Gastrocnemius medialis (tissue), 4 donors: ENCODE measurements at regions not wholly inside any gene's neighbourhood (a gene's known extent, or its start where the extent isn't known, plus 50 kb on each side); places are given as distances from the start of the nearest gene placed in this dataset.

Experiments used
- ATAC-seq, 2 donors: fragments of 150-250 bp; one replicate each; pipeline ENCODE4 v1.9.1; 2016
- DNase-seq, 2 donors: peaks; one replicate each; pipeline ENCODE4 v3.0.0-alpha.2; 2019
- H3K27ac ChIP-seq, 4 donors: fragments of 200-600 bp; sonication (generic); 1 replicate in 1 of 4; 2 replicates in 3 of 4; pipeline ENCODE4 v1.5.1; 2016 to 2018; ENCODE audit warnings: mild to moderate bottlenecking in 2 of 4, moderate library complexity in 1 of 4
- H3K27me3 ChIP-seq, 3 donors: fragments of 200-600 bp; sonication (generic) in 2 of 3; 1 replicate in 1 of 3; 2 replicates in 2 of 3; pipeline versions ENCODE4 v1.5.1 to v1.6.0; 2016 to 2019; ENCODE audit warnings: mild to moderate bottlenecking in 1 of 3, moderate library complexity in 1 of 3
- H3K36me3 ChIP-seq, 2 donors: fragments of 200-600 bp; sonication (generic) in 1 of 2; one replicate each; pipeline ENCODE4 v1.5.1; 2017 to 2018
- H3K4me1 ChIP-seq, 2 donors: fragments of 200-600 bp; sonication (generic) in 1 of 2; one replicate each; pipeline ENCODE4 v1.5.1; 2016 to 2017; ENCODE audit warnings: mild to moderate bottlenecking in 2 of 2
- H3K4me3 ChIP-seq, 4 donors: fragments of 200-600 bp; sonication (generic) in 3 of 4; 1 replicate in 1 of 4; 2 replicates in 3 of 4; pipeline ENCODE4 v1.5.1; 2016 to 2019; ENCODE audit warnings: mild to moderate bottlenecking in 2 of 4
- H3K9me3 ChIP-seq, 3 donors: fragments of 200-600 bp; sonication (generic) in 2 of 3; 1 replicate in 1 of 3; 2 replicates in 2 of 3; pipeline ENCODE4 v1.5.1; 2016 to 2019
- CTCF ChIP-seq, 5 experiments: fragments of 450-650 bp in 3 of 5; fragments of 200-600 bp in 2 of 5; sonication (generic) in 2 of 5; IDR thresholded peaks in 4 of 5; conservative IDR thresholded peaks in 1 of 5; 1 replicate in 4 of 5; 2 replicates in 1 of 5; pipeline ENCODE4 v1.5.1; 2016 to 2019; ENCODE audit warnings: antibody characterized with exemption in 5 of 5, mild to moderate bottlenecking in 3 of 5, moderate library complexity in 3 of 5
- POLR2A ChIP-seq, 2 donors: fragments of 450-650 bp; IDR thresholded peaks; one replicate each; pipeline ENCODE4 v1.6.1; 2017; ENCODE audit warnings: antibody characterized with exemption in 2 of 2, mild to moderate bottlenecking in 2 of 2, moderate library complexity in 2 of 2
- in situ Hi-C, 4 donors: fragments of 200-750 bp; cut with MboI; loops; one replicate each; pipeline versions ENCODE4 v1.15.0 to v1.8.0; 2017; ENCODE audit warnings: low sequenced_read_pairs in 4 of 4
- intact Hi-C: fragments of 100-400 bp; cut with DNase I; formaldehyde crosslinking; loops from one replicate; pipeline ENCODE4 v1.15.1; 2023; ENCODE audit warnings: low total_unique reads

GRCh38 chr2:83602753-83603152 lies 856.3 kb downstream of the SUCLG1 start:
- Histone ChIP-seq H3K36me3 (no peaks in the 10 kb centered on the region), H3K9me3 (no peaks in the 10 kb centered on the region), H3K27ac (no peak overlapping the region), H3K27me3 (no peaks in the 10 kb centered on the region), H3K4me3 (no peak overlapping the region), H3K4me1 (no peaks in the 10 kb centered on the region)
- DNase-seq (no peak), ATAC-seq (no peak)
- no peak for TF ChIP-seq POLR2A (IDR thresholded peaks at IDR 0.05)
- TF ChIP-seq CTCF (IDR thresholded peaks at IDR 0.05 in 4 of 5, conservative IDR thresholded peaks at IDR 0.05 in 1 of 5), result no peak
- intact Hi-C loops (no loop called here), in situ Hi-C loops (no loop called here)

DNA sequence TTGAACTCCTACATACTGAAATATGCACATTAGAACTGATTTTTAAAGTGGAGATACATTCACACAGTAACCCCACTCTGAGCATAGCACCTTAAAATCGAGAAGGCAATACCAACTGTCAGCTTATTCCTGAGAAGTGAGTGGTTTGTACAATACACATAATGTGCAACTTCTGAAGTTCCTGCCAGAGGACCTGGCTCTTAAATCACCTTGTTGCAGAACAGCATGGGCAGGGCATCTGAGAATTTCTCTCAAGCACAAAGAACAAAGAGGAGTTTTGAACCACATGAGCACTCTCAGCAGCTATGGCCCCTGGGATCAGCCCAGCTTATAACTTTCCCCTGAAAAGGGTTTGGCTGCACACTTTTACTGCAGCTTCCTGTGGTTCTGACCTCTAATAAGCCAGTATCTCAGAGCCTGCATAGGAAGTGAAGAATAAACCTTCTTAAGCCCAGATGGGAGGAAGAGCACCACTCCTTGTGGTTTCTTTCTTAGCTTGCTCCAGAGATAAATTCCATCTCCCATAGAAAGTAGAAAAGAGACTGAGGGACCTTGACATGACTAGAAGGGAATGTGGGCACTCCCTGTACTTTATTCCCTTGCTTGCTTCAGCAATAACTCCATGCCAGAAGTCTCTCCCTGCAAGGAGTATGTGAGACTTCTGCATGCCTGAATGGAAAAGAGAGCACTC lies 862.3 kb downstream of the SUCLG1 start:
- in situ Hi-C loops (no loop called here), intact Hi-C loops (no loop called here)
- Histone ChIP-seq H3K9me3 (no peaks in the 10 kb centered on the region), H3K4me3 (no peak overlapping the region), H3K36me3 (no peaks in the 10 kb centered on the region), H3K4me1 (no peaks in the 10 kb centered on the region), H3K27ac (no peak overlapping the region), H3K27me3 (no peaks in the 10 kb centered on the region)
- DNase-seq (no peak), ATAC-seq (no peak)
- TF ChIP-seq CTCF (IDR thresholded peaks at IDR 0.05 in 4 of 5, conservative IDR thresholded peaks at IDR 0.05 in 1 of 5) (no peak), POLR2A (IDR thresholded peaks at IDR 0.05) (no peak)

- H3K27ac ChIP-seq, result no peak overlapping the region
- in situ Hi-C loops (no loop called here), intact Hi-C loops (no loop called here)
- H3K27me3 ChIP-seq, result no peaks in the 10 kb centered on the region
- H3K4me3 ChIP-seq, result no peak overlapping the region
- ATAC-seq (no peak), DNase-seq (no peak)
- TF ChIP-seq POLR2A (IDR thresholded peaks at IDR 0.05) (no peak), CTCF (IDR thresholded peaks at IDR 0.05 in 4 of 5, conservative IDR thresholded peaks at IDR 0.05 in 1 of 5) (no peak)
- no peaks in the 10 kb centered on the region for H3K9me3 ChIP-seq
- no peaks in the 10 kb centered on the region for H3K4me1 ChIP-seq
- H3K36me3 ChIP-seq, result no peaks in the 10 kb centered on the region
Measured at GRCh38 chr2:83595926-83596325, 863.2 kb downstream of the SUCLG1 start.

DNA sequence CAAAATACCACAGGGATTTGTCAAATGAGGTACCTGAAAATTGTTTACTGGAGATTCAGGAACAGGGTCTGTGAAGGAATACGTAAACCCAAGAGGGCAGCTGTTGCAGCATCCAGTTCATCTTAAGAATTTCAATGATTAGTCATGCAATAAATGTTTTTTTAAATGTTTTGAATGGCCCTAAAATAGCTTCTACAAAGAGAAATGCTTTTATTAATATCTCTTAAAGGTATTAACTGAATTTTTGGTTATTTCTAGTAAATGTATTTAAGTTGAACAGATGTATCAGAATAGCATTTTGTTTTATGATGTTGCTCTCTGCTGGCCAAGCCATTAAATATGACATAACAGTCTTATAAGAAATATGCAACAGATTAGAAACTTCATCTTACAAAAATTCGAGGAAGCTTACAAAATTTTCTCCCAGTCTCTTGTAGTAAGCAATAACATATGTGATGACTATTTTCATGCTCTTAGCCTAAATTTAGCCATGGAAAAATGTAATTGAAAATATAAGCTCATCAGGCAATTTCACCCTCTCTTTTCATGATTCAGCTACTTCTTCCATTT lies 863.9 kb downstream of the SUCLG1 start:
- no peaks in the 10 kb centered on the region for H3K27me3 ChIP-seq
- DNase-seq (no peak), ATAC-seq (no peak)
- TF ChIP-seq CTCF (IDR thresholded peaks at IDR 0.05 in 4 of 5, conservative IDR thresholded peaks at IDR 0.05 in 1 of 5) (no peak), POLR2A (IDR thresholded peaks at IDR 0.05) (no peak)
- no peaks in the 10 kb centered on the region for H3K4me1 ChIP-seq
- H3K27ac ChIP-seq, result no peak overlapping the region
- intact Hi-C loops (no loop called here), in situ Hi-C loops (no loop called here)
- no peaks in the 10 kb centered on the region for H3K9me3 ChIP-seq
- H3K36me3 ChIP-seq, result no peaks in the 10 kb centered on the region
- no peak overlapping the region for H3K4me3 ChIP-seq
